ENCODE measurements at regions not wholly inside any gene's neighbourhood (a gene's known extent, or its start where the extent isn't known, plus 50 kb on each side); places are given as distances from the start of the nearest gene placed in this dataset.

GRCh38 chr1:29984166-29984861 lies 739.1 kb downstream of the MATN1 start:
- no peak overlapping the region for H3K27ac ChIP-seq (ENCODE audit: low read depth in 2 of 2, low read length in 1 of 2)
- 49 to 51% methylated on average over 11 of the region's 11 CpGs for WGBS, 2 donors
- no peaks in the 10 kb centered on the region for H3K36me3 ChIP-seq (ENCODE audit: control insufficient read depth in 2 of 2, insufficient read depth in 2 of 2, low read length in 1 of 2)
- no peak overlapping the region for H3K4me3 ChIP-seq (ENCODE audit: low read depth in 1 of 2, low read length in 2 of 2)
- no peaks in the 10 kb centered on the region for H3K27me3 ChIP-seq (ENCODE audit: control insufficient read depth in 1 of 2, insufficient read depth in 2 of 2, low read length in 2 of 2)
- H3K4me1 ChIP-seq (ENCODE audit: control insufficient read depth in 2 of 2, insufficient read depth in 2 of 2, low read length in 1 of 2): peaks cover 0 to 4% of the 10 kb centered on the region in 2 donors
- no peaks in the 10 kb centered on the region for H3K9me3 ChIP-seq (ENCODE audit: control insufficient read depth in 2 of 2, insufficient read depth in 1 of 2, low read depth in 1 of 2, low read length in 1 of 2)

DNA sequence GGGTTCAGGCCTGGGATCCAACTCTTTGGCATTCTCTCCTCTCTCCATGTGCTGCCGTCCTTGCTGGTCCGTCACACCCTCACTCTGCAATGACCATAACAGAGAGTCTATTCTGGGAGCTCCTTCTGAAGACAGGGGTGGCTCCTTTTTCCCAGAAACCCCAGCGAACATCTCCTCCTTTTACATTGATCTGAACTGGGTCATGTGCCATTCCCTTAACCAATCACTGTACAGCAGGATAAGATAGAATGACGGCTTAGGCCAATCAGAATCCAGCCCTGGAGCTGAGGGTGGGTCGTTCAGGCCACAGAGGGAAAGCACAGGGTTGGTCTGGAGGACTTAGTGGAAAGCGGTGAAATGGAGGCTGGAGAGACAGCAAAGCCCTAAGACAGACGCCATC lies 740.1 kb downstream of the MATN1 start:
- Histone ChIP-seq H3K36me3 (ENCODE audit: control insufficient read depth in 2 of 2, insufficient read depth in 2 of 2, low read length in 1 of 2) (no peaks in the 10 kb centered on the region), H3K27ac (ENCODE audit: low read depth in 2 of 2, low read length in 1 of 2) (no peak overlapping the region), H3K4me3 (ENCODE audit: low read depth in 1 of 2, low read length in 2 of 2) (no peak overlapping the region), H3K4me1 (ENCODE audit: control insufficient read depth in 2 of 2, insufficient read depth in 2 of 2, low read length in 1 of 2) (peaks cover 0 to 4% of the 10 kb centered on the region in 2 donors), H3K9me3 (ENCODE audit: control insufficient read depth in 2 of 2, insufficient read depth in 1 of 2, low read depth in 1 of 2, low read length in 1 of 2) (no peaks in the 10 kb centered on the region), H3K27me3 (ENCODE audit: control insufficient read depth in 1 of 2, insufficient read depth in 2 of 2, low read length in 2 of 2) (no peaks in the 10 kb centered on the region)
- WGBS, 2 donors: 82 to 85% methylated on average over 7 of the region's 7 CpGs

- H3K4me3 ChIP-seq (ENCODE audit: low read depth in 1 of 2, low read length in 2 of 2): no peak overlapping the region
- H3K36me3 ChIP-seq (ENCODE audit: control insufficient read depth in 2 of 2, insufficient read depth in 2 of 2, low read length in 1 of 2): no peaks in the 10 kb centered on the region
- H3K9me3 ChIP-seq (ENCODE audit: control insufficient read depth in 2 of 2, insufficient read depth in 1 of 2, low read depth in 1 of 2, low read length in 1 of 2): no peaks in the 10 kb centered on the region
- H3K27me3 ChIP-seq (ENCODE audit: control insufficient read depth in 1 of 2, insufficient read depth in 2 of 2, low read length in 2 of 2): no peaks in the 10 kb centered on the region
- H3K27ac ChIP-seq (ENCODE audit: low read depth in 2 of 2, low read length in 1 of 2): no peak overlapping the region
- peaks cover 0 to 4% of the 10 kb centered on the region in 2 donors for H3K4me1 ChIP-seq (ENCODE audit: control insufficient read depth in 2 of 2, insufficient read depth in 2 of 2, low read length in 1 of 2)
- WGBS, 2 donors: 83 to 85% methylated on average over 5 of the region's 5 CpGs
Measured at GRCh38 chr1:29981586-29982239, 741.7 kb downstream of the MATN1 start.

DNA sequence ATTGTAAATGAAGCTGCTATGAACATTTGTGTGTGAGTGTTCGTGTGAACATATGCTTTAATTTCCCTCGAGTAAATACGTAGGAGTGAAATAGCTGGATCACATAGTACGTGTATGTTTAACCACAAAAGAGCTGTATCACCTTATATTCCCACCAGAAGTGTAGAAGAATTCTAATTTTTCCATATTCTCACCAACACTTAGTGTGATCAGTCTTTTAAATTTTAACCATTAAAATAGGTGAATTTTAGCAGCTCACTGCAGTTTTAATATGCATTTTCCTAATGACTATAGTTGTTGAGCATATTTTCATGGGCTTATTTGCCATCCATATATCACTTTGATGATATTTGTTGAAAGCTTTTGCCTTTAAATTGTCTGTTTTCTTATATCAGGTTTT lies 741.2 kb downstream of the PTPRU start:
- Histone ChIP-seq H3K4me3 (ENCODE audit: low read depth in 1 of 2, low read length in 2 of 2) (no peak overlapping the region), H3K27ac (ENCODE audit: low read depth in 2 of 2, low read length in 1 of 2) (no peak overlapping the region), H3K27me3 (ENCODE audit: control insufficient read depth in 1 of 2, insufficient read depth in 2 of 2, low read length in 2 of 2) (no peaks in the 10 kb centered on the region), H3K36me3 (ENCODE audit: control insufficient read depth in 2 of 2, insufficient read depth in 2 of 2, low read length in 1 of 2) (no peaks in the 10 kb centered on the region), H3K9me3 (ENCODE audit: control insufficient read depth in 2 of 2, insufficient read depth in 1 of 2, low read depth in 1 of 2, low read length in 1 of 2) (no peaks in the 10 kb centered on the region), H3K4me1 (ENCODE audit: control insufficient read depth in 2 of 2, insufficient read depth in 2 of 2, low read length in 1 of 2) (no peaks in the 10 kb centered on the region)
- 61 to 68% methylated on average over 4 of the region's 4 CpGs for WGBS, 2 donors

- H3K4me3 ChIP-seq (ENCODE audit: low read depth in 1 of 2, low read length in 2 of 2): no peak overlapping the region
- H3K36me3 ChIP-seq (ENCODE audit: control insufficient read depth in 2 of 2, insufficient read depth in 2 of 2, low read length in 1 of 2): no peaks in the 10 kb centered on the region
- 28 to 29% methylated on average over 7 of the region's 7 CpGs for whole genome bisulfite sequencing, 2 donors
- no peaks in the 10 kb centered on the region for H3K4me1 ChIP-seq (ENCODE audit: control insufficient read depth in 2 of 2, insufficient read depth in 2 of 2, low read length in 1 of 2)
- no peaks in the 10 kb centered on the region for H3K27me3 ChIP-seq (ENCODE audit: control insufficient read depth in 1 of 2, insufficient read depth in 2 of 2, low read length in 2 of 2)
- no peaks in the 10 kb centered on the region for H3K9me3 ChIP-seq (ENCODE audit: control insufficient read depth in 2 of 2, insufficient read depth in 1 of 2, low read depth in 1 of 2, low read length in 1 of 2)
- no peak overlapping the region for H3K27ac ChIP-seq (ENCODE audit: low read depth in 2 of 2, low read length in 1 of 2)
Measured at GRCh38 chr1:29975036-29975694, 738.8 kb downstream of the PTPRU start.

DNA sequence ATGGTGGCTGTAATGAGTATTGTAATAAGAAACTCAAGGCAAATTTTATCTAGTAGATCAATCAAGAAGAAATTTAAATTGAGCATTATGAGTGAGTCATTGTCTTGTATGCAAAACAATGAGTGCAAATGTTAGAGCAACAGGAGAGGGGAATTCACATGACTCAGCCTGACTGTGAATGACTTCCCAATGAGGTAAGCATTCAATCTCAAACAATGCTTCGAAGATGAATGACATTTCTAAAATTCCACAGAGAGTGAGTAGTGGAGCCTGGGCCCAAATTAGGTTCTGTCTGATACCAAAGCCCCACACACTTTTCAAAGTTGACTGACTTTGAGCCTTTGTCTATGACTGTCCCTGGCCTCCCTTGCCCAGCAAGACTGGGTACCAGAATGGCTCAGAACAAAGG lies 738.0 kb downstream of the PTPRU start:
- no peaks in the 10 kb centered on the region for H3K36me3 ChIP-seq (ENCODE audit: control insufficient read depth in 2 of 2, insufficient read depth in 2 of 2, low read length in 1 of 2)
- 13 to 19% methylated on average over 1 of the region's 1 CpG for WGBS, 2 donors

GRCh38 chr1:29973406-29973805 lies 737.1 kb downstream of the PTPRU start:
- H3K9me3 ChIP-seq (ENCODE audit: control insufficient read depth in 2 of 2, insufficient read depth in 1 of 2, low read depth in 1 of 2, low read length in 1 of 2): peaks cover 6% of the 10 kb centered on the region in 2 donors
- H3K36me3 ChIP-seq (ENCODE audit: control insufficient read depth in 2 of 2, insufficient read depth in 2 of 2, low read length in 1 of 2): no peaks in the 10 kb centered on the region
- no peaks in the 10 kb centered on the region for H3K27me3 ChIP-seq (ENCODE audit: control insufficient read depth in 1 of 2, insufficient read depth in 2 of 2, low read length in 2 of 2)
- H3K4me1 ChIP-seq (ENCODE audit: control insufficient read depth in 2 of 2, insufficient read depth in 2 of 2, low read length in 1 of 2): no peaks in the 10 kb centered on the region
- 54 to 60% methylated on average over 3 of the region's 3 CpGs for WGBS, 2 donors
- H3K27ac ChIP-seq (ENCODE audit: low read depth in 2 of 2, low read length in 1 of 2): no peak overlapping the region
- H3K4me3 ChIP-seq (ENCODE audit: low read depth in 1 of 2, low read length in 2 of 2): no peak overlapping the region

More for the DNA sequence above, 738.0 kb downstream of the PTPRU start:
- H3K27me3 ChIP-seq (ENCODE audit: control insufficient read depth in 1 of 2, insufficient read depth in 2 of 2, low read length in 2 of 2): no peaks in the 10 kb centered on the region
- H3K4me1 ChIP-seq (ENCODE audit: control insufficient read depth in 2 of 2, insufficient read depth in 2 of 2, low read length in 1 of 2): no peaks in the 10 kb centered on the region
- H3K27ac ChIP-seq (ENCODE audit: low read depth in 2 of 2, low read length in 1 of 2): no peak overlapping the region
- H3K9me3 ChIP-seq (ENCODE audit: control insufficient read depth in 2 of 2, insufficient read depth in 1 of 2, low read depth in 1 of 2, low read length in 1 of 2): peaks cover 2 to 3% of the 10 kb centered on the region in 2 donors
- no peak overlapping the region for H3K4me3 ChIP-seq (ENCODE audit: low read depth in 1 of 2, low read length in 2 of 2)

GRCh38 chr1:29972421-29973053 lies 736.2 kb downstream of the PTPRU start:
- peaks cover 6% of the 10 kb centered on the region in 2 donors for H3K9me3 ChIP-seq (ENCODE audit: control insufficient read depth in 2 of 2, insufficient read depth in 1 of 2, low read depth in 1 of 2, low read length in 1 of 2)
- no peaks in the 10 kb centered on the region for H3K27me3 ChIP-seq (ENCODE audit: control insufficient read depth in 1 of 2, insufficient read depth in 2 of 2, low read length in 2 of 2)
- WGBS, 2 donors: 67 to 70% methylated on average over 5 of the region's 5 CpGs
- no peaks in the 10 kb centered on the region for H3K4me1 ChIP-seq (ENCODE audit: control insufficient read depth in 2 of 2, insufficient read depth in 2 of 2, low read length in 1 of 2)
- H3K36me3 ChIP-seq (ENCODE audit: control insufficient read depth in 2 of 2, insufficient read depth in 2 of 2, low read length in 1 of 2): no peaks in the 10 kb centered on the region
- no peak overlapping the region for H3K4me3 ChIP-seq (ENCODE audit: low read depth in 1 of 2, low read length in 2 of 2)
- H3K27ac ChIP-seq (ENCODE audit: low read depth in 2 of 2, low read length in 1 of 2): no peak overlapping the region

DNA sequence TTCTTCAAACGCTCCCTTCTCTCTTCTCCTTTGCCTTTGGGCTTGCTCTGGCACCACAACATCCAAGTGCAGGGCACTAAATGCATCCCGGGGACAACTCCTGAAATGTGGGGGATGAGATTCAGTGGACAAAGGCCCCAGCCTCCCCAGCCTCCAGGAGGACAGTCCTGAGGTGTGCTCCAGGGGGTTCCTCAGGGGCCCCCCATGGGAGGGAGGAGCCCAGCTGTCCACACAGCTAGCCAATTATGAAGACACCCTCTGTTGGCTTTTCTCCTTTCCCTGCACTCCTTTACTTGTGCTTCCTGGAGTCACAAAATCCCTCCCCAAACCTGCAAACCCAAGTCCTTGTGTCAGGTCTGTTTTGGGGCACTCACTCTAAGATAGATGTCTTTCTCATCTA lies 735.4 kb downstream of the PTPRU start:
- no peak overlapping the region for H3K4me3 ChIP-seq (ENCODE audit: low read depth in 1 of 2, low read length in 2 of 2)
- no peaks in the 10 kb centered on the region for H3K27me3 ChIP-seq (ENCODE audit: control insufficient read depth in 1 of 2, insufficient read depth in 2 of 2, low read length in 2 of 2)
- no peaks in the 10 kb centered on the region for H3K36me3 ChIP-seq (ENCODE audit: control insufficient read depth in 2 of 2, insufficient read depth in 2 of 2, low read length in 1 of 2)
- 78 to 80% methylated on average over 2 of the region's 2 CpGs for WGBS, 2 donors
- no peaks in the 10 kb centered on the region for H3K4me1 ChIP-seq (ENCODE audit: control insufficient read depth in 2 of 2, insufficient read depth in 2 of 2, low read length in 1 of 2)
- H3K9me3 ChIP-seq (ENCODE audit: control insufficient read depth in 2 of 2, insufficient read depth in 1 of 2, low read depth in 1 of 2, low read length in 1 of 2): peaks cover 6% of the 10 kb centered on the region in 2 donors
- H3K27ac ChIP-seq (ENCODE audit: low read depth in 2 of 2, low read length in 1 of 2): no peak overlapping the region

All from esophagus (tissue), 2 donors.